HG03460 (cell line): ENCODE measurements at regions not wholly inside any gene's neighbourhood (a gene's known extent, or its start where the extent isn't known, plus 50 kb on each side); places are given as distances from the start of the nearest gene placed in this dataset.

Source experiments
- ATAC-seq: cut with Tn5 transposase; IDR thresholded peaks from one replicate; pipeline ENCODE4 v1.9.1; 2021; ENCODE audit not compliant: unreplicated experiment

DNA sequence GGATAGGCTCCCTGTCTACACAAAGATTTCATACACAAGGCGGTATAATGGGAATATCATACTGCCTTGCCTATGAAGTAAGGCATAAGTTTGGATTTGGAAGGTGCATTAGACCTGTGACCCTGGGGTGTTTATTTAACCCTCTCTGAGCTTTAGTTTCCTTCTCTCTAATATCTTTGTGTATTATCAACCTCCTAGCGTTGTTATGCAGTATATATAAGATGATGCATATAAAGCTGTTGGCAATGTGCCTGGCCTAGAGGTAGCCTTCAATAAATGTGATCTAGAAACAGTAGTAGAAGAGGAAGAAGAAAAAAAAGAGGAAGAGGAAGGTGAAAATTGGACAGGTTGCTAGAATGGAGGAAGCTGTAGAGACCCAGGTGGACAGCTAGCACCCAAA is 311.6 kb upstream of the CLINT1 start:
- ATAC-seq, result no peak

GRCh38 chr5:158170060-158170459 is 311.1 kb upstream of the CLINT1 start:
- no peak for ATAC-seq

DNA sequence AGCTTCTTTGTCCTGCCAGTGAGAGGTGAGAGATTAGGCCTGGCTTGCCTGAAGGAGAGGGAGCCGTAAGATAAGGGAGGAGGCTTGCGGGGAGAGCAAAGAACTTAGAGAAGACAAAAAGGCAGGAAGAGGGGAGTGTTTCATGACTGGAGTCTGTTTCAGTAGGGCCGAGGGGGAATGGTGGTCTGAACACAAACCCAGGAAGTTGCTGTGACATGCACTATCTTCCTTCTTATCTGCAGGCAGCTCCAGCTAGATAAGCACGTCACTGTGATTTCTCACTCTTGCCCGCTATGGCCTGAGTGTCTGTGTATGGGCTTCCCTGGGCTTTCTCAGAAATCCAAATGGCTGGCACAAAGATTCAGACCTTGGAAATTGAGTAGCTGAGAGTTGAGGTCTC is 307.5 kb upstream of the CLINT1 start:
- ATAC-seq, result no peak

DNA sequence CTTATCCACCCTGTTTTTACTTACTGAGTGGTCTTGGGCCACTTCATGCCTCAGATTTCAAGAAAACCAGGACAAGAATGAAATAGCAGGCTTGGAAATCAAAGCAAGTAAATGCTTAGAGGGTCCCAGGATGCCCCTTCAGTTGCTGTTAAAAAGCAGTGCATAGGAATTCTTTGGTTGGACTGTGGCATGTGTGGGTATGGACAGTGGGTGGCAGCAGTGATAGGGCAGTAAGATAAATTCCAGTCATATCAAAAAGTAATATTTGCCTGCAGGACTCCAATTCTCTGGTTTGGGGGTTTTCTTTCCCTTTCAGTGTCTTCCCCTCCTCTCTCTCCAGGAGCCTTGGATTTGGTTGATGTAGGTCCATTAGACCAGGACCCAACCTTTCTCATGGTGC is 306.7 kb upstream of the CLINT1 start:
- ATAC-seq, result no peak

GRCh38 chr5:158164296-158165047 is 305.5 kb upstream of the CLINT1 start:
- ATAC-seq, result no peak

DNA sequence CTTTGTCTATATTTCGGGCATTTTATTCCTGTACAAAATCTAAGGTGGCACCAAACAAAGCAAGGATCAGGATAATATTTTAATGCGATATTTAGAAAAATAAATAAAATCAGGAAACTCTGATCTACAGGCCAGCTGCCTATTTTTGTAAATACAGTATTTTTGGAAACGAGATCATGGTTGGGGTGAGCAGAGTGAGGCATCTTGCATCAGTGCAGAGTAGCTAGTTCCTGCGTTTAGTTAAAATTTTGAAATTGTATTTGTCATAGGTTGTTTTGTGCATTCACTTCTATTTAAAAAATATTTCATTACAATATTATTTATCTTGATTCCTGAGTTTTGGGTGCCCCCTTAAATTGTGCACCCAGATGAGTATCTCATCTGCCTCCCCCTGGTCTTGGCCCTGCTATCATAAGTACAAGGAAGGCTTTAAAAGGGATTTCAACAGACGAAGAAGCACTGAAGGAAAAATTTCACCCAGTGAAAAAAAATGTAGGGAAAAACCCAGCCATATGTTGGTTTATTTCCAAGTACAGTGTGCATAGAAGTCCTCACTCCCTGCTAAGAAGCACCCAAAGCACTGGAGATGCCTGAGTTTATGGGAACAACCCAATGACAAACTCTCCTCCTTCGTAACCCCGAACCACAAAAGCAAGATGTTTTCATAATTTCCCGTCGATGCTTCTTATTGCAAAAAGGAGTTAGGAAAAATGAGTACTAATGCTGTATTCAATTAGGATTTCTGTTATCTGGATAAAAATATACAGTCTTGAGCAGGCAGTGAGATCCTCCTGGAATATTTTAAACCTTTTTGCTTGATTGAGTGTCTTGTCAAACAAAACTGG is 304.7 kb upstream of the CLINT1 start:
- ATAC-seq, result no peak

DNA sequence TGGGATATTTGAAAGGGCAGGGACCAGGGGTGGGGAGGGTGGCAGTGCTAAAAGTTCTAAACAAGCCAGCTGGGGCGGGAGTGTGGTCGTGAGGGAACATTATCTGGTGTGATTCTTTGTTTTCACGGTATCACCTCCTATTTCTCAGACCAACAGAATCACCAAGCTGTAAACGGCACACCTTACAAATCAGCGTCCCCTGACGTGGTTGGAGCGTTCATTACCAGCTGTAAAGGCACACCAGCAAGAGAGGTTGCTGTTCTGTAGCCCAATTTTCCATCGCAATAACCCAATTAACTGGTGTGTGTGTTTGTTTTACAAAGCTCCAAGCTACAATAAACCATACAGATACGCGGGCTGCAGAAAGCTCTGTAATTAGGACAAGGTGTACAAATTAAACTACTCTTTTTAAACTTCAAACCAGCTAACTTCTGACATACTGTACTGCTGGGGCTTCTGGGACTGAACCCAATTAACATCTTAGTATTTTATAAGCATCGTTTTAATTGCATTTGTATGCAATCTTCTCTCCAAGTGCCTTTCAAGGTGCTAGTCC is 303.6 kb upstream of the CLINT1 start:
- no peak for ATAC-seq

- no peak for ATAC-seq
Measured at GRCh38 chr5:158162026-158162425, 303.1 kb upstream of the CLINT1 start.

- ATAC-seq, result no peak
Measured at GRCh38 chr5:158159621-158160020, 300.7 kb upstream of the CLINT1 start.

DNA sequence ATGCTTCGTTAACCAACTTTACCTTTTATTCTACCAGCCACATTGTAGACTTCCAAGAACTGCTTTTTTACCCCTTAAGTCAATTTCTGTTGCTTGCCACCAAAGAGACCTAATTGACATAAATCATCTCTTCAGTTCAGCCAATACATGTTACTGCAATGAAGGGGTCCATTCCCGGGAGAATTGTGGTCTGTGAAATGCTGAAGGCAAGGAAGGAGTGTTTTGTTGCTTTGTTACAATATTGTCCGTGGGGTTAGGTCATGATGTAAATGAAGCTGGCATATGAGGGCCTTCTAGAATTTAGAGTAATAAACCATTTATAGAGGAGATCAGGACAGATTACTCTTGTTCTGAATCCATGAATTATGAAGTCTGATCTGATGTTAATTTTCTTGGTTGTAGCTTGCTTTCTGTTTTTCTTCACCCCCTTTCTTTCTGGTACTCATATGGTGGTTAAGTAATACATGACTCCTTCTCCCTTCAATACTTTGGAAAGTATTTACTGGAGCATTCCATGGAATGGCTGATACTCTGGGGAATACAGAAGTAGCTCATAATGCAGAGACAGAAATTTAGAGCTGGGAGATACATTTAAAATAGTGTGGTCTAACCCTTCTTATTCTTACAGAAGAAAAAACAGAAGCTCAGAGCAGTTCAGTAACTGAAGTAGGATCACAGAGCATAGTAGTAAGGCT is 297.0 kb upstream of the CLINT1 start:
- no peak for ATAC-seq

DNA sequence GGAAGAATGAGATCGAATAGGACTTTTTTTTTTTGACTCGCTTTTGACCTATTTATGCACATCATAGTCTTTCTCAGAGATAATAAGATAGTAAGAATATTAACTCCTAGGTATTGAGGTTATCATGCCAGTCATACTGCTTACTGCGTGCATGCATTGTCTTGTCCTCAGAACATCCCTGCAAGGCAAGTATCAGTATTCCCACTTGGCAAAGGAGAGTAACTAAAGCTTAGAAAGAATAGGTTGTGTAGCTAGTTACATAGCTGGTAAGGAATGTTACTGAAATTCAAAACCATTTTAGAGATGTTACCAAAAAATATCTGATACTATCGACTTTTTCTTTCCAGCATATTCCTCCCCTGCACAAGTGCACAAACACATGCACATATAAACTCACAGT is 296.1 kb upstream of the CLINT1 start:
- ATAC-seq, result no peak

GRCh38 chr5:158154226-158155005 is 295.5 kb upstream of the CLINT1 start:
- no peak for ATAC-seq

- no peak for ATAC-seq
Measured at GRCh38 chr5:158153508-158153907, 294.6 kb upstream of the CLINT1 start.

- ATAC-seq, result no peak
Measured at GRCh38 chr5:158152136-158152535, 293.2 kb upstream of the CLINT1 start.

- ATAC-seq, result no peak
Measured at GRCh38 chr5:158147227-158147626, 288.3 kb upstream of the CLINT1 start.

DNA sequence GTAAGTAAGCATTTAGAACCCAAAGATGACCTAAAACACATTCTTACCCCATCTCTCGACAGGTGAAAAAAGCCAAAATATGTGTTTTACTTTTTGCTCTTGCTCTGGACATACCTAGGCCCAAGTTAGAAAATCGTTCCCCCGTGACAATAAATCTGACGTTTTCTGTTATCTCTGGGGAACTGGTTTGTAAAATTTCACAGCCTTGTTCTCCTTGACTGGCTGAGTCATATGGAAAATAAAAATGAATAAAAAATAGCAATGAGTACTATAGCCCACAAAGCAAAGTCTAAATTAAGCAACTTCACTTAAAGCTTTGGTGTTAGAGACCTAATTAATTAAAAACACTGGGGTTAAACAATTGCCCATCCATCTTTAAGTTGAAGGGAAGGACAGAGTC is 286.9 kb upstream of the CLINT1 start:
- no peak for ATAC-seq

DNA sequence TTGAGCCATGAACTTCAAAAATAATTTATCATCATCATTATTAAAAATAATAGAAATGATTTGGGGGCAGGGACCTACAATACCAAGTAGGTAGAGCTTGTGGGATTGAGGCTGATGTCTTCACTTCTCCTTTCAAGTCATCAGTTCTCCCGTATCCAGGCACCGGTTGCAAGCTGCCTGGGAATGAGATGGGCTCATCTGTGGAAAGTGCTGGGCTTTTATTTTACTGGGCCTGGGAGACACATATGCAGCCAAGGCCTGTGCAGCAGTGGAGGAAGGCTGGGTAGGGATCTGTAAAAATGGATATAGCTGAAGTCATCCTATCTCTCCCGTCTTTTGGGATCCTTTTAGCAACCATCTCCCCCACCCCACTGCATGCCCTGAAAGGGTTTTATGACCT is 284.1 kb upstream of the CLINT1 start:
- no peak for ATAC-seq

DNA sequence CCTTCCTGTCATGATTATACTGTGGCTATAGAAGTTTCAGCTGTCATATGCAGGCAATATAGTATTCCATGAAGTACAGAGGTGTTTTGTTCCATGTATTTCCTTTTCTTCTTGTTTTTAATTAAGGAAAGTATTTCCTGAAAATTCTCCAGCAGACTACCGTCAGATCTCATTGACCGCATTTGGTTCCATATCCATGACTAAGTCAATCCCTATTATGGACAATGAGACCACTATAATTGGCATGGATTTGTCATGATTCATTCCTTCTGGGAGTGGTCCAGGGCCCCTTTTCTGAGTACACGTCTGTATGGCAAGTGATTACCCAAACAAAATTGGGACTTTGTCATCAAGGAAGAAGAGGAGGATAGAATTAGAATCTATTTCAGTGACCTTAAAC is 283.2 kb upstream of the CLINT1 start:
- no peak for ATAC-seq

- ATAC-seq, result no peak
Measured at GRCh38 chr5:158140120-158140731, 281.3 kb upstream of the CLINT1 start.

DNA sequence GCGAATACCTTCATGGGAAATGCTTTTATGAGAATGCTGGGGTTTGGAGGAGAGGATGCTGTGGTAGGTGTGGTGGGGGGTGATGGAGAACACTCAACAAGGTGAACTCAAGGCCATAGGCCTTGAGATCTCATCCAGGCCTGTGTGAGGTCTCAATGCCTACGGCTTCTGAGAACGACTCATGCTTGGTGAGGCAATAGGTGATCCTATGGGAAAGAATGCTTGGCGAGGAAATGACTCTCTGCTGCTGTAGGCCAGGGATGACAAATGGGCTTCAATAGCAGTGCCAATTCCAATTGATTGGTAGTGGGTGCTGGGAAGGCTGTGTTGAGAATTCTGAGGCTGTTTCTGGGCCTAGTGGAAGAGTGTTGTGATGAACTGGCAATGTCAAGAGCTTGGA is 280.2 kb upstream of the CLINT1 start:
- no peak for ATAC-seq
